ENCODE measurements at regions not wholly inside any gene's neighbourhood (a gene's known extent, or its start where the extent isn't known, plus 50 kb on each side); places are given as distances from the start of the nearest gene placed in this dataset.
"Not testable (repeated sequence)": the region's sequence is repeated elsewhere in the genome, so short reads cannot be mapped to it uniquely, and the experiment has no call there.

DNA sequence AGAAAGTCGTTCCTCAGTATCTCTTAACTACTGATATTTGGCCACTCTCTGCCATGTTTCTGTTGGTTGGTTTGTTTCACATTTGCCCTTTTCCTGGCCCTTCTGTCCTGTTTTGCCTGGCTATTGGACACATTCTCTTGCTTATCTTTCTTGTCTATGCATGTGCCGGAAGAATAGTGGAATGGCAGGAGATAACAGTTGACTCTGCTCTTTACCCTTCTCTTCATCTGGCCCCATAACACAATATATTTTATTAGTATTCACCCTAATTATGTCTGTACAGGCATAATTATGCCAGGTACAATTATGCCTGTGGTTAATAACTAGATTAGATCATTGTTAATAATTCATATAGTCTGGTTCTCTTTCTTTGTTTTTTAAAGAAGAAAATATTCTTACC, 243.5 kb upstream of the LMO3 start:
- intact Hi-C loops (cut with DNase I, micrococcal nuclease): no loop called here
- no peak for DNase-seq

DNA sequence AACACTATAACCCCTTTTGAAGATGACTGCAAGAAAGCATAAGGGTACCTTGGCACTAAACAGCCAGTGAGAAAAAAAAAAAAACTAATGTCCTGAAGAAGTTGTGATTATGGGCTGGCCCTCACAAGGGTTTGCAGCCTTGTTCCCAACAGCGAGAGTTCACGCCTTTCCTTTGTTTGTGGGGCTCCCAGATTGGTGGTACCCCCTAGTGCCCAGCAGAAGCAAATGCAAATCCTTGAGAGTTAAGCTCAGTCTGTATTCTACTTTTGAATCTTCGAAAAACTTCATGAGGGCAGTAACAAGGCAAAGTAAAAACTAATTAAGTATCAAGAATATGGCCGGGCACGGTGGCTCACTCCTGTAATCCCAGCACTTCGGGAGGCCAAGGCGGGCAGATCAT, 238.9 kb upstream of the LMO3 start:
- intact Hi-C loops (cut with DNase I, micrococcal nuclease): no loop called here
- ATAC-seq (no peak), DNase-seq (no peak)

More for the DNA sequence above, 243.5 kb upstream of the LMO3 start:
- ATAC-seq: no peak

DNA sequence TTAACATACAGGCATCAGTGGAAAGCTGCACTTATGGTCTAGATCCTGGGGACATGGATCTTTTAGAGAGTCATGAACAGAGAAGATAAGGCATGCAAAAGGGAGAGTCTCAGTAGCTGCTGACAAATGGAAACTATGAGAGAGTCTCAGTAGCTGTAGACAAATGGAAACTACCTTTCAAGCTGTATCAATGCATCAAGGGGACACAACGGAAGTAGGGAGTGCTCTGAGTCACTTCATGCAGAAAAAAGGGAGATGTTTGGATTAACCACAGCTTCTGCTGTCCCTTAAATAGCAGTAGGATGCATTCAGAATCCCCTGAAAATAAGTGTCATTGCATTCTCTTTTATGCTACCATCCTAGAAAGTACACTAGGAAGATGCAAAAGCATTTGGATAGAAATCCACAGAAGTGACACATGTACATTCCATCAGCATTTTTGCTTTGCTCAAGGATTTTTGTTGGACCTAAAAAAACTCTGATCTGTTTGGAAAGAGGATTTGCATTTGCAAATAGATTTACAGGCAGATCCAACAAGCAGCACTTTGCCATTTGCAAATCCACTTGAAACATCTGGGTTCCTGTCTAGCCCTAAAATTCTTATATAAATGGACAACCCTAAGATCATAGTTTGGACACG, 227.5 kb upstream of the LMO3 start:
- DNase-seq (no peak), ATAC-seq (no peak)
- intact Hi-C loops (cut with DNase I, micrococcal nuclease): no loop called here

DNA sequence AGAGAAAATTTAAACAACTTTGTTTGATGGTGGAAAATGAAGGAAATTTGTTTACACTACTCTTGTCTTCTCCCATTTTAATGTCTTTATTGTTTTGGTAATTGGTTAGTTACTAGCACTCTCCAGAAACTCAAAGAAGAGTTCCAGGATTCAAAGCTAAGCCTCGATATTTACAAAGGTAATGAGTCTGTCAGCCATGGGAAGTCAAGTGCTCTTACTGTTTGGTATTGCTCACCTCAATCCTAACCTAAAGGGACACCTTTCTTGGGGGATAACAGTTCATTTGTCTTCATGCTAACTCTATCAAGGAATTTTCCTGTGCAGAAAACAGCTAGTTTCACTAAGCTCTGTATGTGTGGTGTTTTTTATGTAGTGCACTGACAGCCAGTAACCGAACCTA, 222.9 kb upstream of the LMO3 start:
- no peak for ATAC-seq
- DNase-seq: no peak
- intact Hi-C loops (cut with DNase I, micrococcal nuclease): no loop called here

DNA sequence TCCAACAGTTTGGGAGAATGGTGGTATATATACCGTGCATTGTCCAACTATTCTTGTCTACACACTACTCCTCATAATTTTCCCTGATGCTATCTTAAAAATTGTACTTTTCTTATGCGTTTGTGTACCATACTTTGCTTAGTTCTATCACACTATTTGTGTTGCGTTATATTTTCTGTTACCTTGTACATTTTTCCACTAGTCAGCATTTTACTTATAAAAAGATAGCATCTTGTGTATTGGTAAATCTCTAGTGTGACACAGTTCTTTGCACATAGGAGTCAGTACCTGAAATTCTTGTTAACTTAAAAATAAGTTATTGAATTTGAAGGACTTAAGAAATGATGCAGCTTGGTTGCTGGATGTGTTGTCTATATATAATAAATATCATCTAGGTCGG, 201.8 kb upstream of the LMO3 start:
- intact Hi-C loops (cut with DNase I, micrococcal nuclease): no loop called here
- DNase-seq (no peak), ATAC-seq (no peak)

DNA sequence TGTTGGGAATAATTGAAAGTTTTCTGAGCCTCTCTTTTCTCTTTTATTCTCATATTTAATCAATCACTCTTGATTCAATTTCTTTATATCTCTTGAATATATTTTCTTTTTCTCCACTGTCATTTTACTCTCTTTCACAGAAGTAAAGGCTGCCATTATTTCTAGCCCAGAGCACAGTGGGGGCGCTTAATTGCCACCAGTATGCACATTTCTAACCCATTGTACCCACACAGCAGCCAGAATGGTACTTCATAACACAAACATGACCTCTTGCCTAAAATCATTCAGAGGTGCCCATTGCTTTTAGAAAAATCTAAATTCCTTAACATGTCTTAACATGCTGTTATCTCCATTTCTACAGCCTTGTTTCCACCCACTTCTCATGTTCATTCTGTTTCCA, 190.2 kb upstream of the LMO3 start:
- ATAC-seq (no peak), DNase-seq (no peak)
- intact Hi-C loops (cut with DNase I, micrococcal nuclease): no loop called here

DNA sequence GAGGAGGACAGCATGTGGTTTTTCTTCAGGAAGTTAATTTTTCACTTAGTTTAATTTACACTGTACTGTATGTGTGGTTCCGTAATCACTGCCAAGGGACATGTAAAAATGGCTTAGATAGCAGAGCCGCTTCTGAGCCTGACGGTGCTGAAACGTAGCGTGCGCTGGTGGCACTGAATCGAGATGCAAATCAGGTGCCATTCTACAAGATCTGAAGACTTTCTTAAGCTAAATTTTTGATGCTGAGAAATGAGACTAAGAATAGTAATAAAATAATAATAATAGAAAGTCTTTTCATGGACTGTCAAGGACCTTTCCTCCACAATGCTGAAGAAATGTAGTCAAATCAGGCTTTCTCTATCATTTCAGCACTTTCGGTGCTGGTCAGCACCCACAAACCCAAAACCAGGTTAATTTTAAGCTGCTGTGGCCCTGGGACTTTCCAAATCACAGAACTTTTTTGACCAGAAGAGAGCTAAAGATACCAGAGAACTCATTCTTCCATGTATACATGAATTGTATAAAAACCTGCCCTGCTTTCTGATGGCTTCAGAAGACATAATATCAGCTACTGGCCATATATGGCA, 183.3 kb upstream of the LMO3 start:
- DNase-seq: no peak

DNA sequence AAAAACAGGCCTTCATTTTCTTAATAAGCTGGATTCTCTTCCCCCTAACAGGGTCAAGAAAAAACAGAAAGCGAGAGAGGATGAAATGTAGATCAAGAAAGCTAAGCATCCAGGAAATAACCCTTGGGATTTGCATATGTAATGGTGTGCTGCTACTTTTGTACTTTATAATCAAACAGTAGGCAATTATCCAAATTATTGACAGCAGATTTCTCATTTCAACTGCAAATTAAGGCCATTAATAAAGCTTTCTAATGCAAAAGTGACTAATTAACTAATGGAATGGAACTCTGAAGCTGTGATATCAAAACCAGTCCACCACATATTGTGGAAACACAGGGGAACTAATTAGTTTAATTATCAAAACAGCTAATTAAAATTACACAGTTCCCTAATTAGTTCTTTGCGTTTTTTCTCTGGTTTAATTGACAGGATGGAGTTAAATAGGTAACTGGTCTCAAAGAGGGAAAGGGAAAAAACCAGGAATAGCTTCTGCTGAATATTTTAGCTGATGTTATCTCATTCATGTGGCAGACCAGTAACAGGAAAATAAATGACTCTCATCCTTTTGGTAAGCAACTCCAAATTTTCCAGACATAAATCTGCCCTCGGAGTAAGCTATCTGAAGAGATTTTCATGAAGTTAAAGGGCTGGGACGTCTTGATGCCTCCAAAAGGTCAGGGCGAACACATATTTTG, 182.7 kb upstream of the LMO3 start:
- DNase-seq (no peak), ATAC-seq (no peak)
- intact Hi-C loops (cut with DNase I, micrococcal nuclease): no loop called here

More for the DNA sequence above, 183.3 kb upstream of the LMO3 start:
- intact Hi-C loops (cut with DNase I, micrococcal nuclease): no loop called here
- no peak for ATAC-seq

DNA sequence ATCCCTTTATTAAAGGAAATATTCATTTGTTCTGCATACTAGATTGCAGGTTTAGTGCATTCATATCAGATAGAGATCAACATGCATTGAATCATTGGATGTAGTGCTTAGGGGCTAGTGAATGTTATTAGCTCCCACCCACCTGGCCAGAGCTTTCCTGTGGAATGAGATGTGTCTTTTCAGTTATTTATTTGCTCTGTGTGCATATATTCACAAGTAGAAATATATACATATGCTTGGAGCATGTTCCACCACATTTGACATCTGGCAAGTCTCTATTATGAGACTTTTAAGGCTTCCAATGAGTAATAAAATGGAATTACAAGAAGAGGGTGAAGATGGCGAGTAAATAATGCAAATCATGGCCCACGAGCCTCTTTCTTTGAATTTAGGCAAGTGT, 180.0 kb upstream of the LMO3 start:
- intact Hi-C loops (cut with DNase I, micrococcal nuclease): no loop called here
- ATAC-seq: no peak

DNA sequence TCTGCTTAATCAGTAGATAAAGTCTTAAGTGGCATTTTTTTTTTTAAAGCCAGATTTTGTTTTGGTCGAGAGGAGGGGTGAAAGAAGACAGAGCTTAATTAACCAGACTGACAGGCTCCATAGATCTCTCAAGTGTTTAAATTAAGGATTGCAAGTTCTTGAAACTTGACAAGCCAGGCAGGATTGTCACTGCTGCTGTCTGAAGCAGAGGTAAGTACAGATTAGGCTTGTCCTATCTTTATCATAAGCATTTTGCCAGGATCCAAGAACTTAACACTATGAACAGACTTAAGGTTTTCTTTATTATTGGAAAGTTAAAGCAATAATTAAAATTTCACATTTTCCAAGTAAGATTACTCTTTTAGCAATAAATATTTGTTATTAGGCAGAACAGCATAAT, 179.6 kb upstream of the LMO3 start:
- ATAC-seq (no peak), DNase-seq (no peak)
- intact Hi-C loops (cut with DNase I, micrococcal nuclease): no loop called here

More for the DNA sequence above, 180.0 kb upstream of the LMO3 start:
- DNase-seq: no peak

DNA sequence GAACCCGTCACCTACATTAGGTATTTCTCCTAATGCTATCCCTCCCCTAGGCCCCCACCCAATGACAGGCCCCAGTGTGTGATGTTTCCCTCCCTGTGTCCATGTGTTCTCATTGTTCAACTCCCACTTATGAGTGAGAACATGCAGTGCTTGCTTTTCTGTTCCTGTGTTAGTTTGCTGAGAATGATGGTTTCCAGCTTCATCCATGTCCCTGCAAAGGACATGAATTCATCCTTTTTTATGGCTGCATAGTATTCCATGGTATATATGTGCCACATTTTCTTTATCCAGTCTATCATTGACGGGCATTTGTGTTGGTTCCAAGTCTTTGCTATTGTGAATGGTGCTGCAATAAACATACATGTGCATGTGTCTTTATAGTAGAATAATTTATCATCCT, 163.2 kb upstream of the LMO3 start:
- intact Hi-C loops (cut with DNase I, micrococcal nuclease); DNase-seq; ATAC-seq: not testable (repeated sequence)

DNA sequence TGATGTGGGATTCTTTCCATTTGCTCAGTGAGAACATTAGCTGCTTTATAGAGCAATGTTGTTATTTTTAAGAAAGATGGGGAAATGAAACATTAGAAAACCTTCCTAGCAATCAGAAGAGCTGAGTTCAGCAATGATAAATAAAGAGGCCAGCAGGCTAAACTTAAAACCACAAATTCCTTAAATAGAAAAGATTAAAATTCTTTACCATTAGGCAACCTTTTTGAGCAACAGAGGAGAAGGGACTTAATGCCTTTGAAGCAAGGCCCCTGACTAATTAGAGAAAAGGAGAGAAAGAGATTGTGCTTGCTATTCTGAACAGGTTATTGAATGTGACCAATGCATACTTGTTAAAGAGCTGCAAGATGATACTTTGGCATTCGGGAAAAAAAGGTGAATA, 160.8 kb upstream of the LMO3 start:
- intact Hi-C loops (cut with DNase I, micrococcal nuclease): no loop called here

DNA sequence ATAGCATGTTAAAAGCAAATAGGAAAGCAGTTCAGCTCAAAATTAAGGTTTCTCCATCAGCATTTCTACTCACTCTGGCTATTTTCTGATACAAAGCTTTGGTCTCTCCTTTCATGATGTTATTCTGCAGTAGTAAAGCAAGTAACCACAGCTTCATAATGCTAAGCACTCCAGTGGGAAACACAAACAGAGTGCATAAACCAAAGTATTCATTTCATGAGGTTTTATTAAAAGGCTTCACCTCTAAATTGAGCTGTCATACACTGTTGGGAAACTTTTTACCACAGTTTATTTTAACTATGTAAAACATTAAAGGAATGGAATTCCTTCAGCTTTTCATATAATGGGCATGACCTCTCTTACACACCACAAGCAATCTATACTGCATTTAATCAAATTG, 157.9 kb upstream of the LMO3 start:
- DNase-seq (no peak), ATAC-seq (no peak)
- intact Hi-C loops (cut with DNase I, micrococcal nuclease): no loop called here

More for the DNA sequence above, 160.8 kb upstream of the LMO3 start:
- ATAC-seq: no peak
- DNase-seq: no peak

DNA sequence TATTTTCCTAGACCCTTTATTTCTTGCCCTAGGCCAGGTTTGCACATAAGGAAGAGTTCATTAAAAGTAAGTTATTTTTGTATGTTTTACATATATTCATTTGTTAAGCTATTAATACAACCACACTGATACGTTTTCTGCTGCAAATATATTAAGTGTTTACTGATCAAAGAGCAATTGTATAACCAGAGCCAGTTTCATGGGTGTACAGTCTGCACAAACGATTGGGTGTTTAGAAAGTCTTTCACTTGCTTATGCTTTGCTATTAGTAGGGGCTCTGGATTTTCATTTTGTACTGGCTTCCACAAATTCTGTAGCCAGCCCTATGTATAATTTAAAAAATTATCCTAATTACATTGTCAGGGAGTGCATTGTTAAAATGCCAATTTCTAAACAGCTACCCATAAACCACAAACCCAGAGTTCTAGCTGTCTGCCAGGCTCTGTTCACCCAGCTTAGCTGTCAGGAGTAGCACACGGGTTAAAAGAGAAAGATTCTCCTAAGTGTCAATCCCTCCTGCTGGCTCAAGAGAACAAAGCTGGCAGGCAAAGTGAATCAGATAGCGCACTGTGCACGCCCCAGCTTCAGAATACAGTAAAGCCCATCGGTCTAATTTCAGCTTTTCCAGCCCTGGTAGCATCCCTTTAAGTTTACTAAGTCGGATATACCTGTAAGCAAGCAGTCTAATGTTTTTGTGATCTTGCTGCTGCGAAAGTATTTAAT, 151.0 kb upstream of the LMO3 start:
- no peak for DNase-seq
- intact Hi-C loops (cut with DNase I, micrococcal nuclease): no loop called here

DNA sequence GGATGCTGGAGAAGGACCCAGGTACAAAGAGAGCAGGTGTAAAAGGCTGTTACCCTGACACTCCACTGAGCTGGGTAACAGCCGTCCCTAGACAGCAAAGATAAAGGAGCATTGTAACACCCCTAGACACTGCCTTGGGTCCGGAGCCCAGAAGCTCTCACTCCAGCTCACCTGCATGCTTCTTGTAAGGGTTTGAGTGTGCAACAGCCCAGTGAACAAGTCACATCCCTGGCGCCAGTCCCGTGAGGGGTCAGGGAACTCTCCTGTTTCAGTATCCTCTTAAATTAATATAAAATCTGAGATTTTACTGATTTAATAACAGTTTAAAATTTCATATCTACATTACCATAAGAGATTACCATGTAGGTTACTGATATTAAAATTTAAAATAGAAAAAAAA, 124.8 kb upstream of the LMO3 start:
- intact Hi-C loops (cut with DNase I, micrococcal nuclease): no loop called here
- no peak for ATAC-seq
- no peak for DNase-seq

More for the DNA sequence above, 151.0 kb upstream of the LMO3 start:
- no peak for ATAC-seq

DNA sequence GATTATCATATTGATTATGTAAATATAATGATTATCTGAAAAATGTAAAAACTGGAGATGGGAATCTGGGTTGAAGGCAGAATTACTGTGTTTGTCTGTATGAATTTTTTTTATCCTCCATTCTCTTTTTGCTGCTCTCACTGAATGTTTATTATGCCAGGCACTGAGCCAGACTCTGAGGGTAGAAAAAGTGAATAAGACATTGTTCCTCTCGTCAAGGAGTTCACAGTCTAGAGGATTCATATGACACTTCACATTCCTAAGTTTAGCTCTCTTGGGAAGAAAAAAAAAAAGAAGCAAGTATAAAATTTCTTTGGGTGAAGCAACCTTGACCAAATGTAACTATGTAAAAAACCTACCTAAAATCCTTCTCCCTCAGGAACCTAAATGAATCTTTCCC, 120.9 kb upstream of the LMO3 start:
- intact Hi-C loops (cut with DNase I, micrococcal nuclease): no loop called here
- no peak for ATAC-seq
- DNase-seq: no peak

DNA sequence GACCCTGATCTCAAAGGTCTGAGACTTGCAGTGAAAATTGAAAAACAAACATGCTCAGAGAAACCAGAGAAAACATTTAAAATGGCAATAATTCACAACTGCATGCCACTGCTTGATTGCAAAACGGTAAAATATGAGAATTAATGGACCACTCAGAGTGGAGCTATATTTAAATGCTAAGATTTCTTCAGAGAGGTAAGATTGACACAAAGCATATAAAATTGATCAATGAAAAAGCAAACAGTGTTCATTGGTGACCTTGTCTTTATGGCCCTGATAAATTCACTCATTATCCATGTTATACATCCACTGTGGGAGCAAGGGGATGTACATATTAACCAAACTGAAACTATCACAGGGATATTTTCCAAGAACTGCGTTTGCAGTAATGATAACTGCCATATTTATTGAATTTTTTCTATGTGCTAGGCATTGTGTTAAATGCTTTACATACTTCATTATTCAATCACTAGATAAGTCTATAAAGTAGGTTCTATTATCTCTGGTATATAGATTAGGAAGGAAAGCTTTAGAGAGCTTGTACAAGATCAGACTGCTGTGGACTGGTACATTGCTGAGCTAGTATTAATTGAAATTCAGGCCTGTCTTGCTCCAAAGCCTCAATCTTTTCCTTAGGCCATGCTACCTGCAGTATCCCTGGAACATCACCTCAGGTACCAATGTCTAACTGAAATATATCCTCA, 113.9 kb upstream of the LMO3 start:
- DNase-seq (no peak), ATAC-seq (no peak)
- intact Hi-C loops (cut with DNase I, micrococcal nuclease): no loop called here

DNA sequence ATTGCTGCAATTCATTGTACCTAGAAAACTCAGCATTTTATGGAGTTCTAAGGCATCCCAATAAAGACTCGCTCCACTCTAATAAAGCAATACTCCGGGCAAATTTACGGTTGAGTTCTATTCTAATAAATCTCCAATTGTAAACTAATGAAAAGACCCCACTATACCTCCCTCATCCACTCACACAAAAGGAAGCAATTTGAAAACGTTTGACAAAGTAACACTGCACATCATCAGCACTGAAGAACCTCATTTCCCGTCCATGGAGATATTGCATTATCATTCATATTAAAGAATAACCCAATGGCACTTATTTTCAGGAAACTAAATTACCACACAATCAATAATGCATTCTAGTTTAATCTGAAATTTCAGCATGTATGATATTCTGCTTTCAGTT, 111.0 kb upstream of the LMO3 start:
- intact Hi-C loops (cut with DNase I, micrococcal nuclease): no loop called here
- ATAC-seq (no peak), DNase-seq (no peak)

DNA sequence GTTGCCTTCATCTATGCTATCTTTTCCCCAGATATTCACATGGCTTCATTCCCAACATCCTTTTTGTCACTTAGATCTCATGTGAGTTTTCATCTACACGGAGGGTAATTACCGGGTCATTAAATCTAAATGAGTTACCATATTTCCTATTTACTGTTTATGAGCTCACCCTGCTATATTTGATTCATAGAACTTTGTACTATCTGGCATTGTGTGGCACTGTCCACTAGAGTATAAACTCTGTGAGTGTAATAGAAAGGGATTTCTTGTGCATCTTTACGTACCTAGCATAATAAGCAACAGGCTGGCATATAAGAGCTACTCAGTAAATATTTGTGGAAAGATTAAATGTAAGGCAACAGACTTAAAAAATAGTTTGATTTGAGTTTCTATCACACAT, 86.1 kb upstream of the LMO3 start:
- DNase-seq: no peak
- intact Hi-C loops (cut with DNase I, micrococcal nuclease): no loop called here
- no peak for ATAC-seq
